COLO829 (cell line): ENCODE measurements at regions not wholly inside any gene's neighbourhood (a gene's known extent, or its start where the extent isn't known, plus 50 kb on each side); places are given as distances from the start of the nearest gene placed in this dataset.

Experiments used
- DNase-seq: peaks from one replicate; pipeline ENCODE4 v3.0.0; 2012; ENCODE audit warnings: low spot score

DNA sequence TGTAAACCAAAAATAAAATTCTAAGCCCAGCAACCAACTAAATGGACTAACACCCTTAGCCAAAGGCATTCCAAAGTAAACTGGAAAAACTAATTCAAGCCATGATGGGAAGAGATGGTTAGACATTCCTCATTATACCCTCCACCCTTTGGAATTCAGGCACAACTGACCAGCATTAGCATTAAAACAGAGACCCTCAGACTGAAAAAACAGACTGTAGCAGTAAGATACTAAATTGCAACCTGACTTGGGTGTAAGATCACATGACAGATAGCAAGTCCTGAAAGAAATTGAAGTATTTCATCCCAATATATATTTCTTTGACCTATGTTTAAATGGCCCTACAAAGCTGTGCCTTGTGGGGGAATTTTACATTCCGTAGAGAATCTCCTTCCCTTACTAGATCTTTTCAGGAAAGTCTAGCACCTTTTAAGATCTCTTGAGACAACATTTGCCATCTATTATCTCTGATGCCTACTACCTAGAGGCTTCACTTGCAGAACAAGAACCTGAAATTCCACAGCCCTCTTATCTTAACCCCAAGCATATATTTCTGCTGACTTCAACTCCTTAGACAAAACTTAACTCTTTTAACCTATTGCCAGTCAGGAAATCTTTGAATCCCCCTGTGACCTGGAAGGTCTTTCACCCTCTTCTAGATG lies 750.2 kb upstream of the IGFBP3 start:
- no peak for DNase-seq

DNA sequence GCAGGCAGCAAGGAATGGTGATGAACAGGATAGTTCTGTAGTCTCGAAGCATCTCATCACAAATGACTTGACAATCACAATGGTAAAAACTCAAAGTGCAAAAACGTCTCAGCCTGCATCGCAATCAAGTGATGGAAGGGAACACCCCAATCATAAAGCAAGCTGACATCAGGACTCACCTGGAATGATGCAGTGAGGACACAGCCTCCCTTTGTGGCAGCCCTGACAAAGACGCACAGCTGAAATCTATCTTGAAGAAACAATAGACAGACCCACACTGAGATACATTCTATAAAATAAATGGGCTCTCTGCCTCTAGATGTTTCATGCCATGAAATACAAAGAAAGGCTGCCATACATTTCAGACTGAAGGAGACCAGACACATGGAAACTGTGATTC lies 748.0 kb upstream of the IGFBP3 start:
- no peak for DNase-seq

DNA sequence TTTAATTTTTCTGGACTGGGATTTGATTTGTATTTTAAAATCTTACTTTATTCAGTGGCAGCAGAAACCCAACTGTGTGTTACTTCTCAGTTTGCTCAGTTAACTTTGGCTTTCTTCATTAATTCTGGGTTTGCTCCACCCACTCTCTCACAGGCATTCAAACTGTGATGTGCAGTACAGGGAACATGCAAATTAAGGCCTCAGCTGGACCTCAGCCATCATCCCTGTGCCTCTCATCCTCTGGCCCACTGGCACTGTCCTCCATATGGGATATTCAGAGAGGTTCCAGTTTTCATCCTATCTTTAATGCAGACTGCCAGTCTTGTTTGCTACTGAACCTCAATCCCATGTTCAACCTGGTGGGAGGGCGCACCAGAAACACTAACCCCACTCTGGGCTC lies 743.4 kb upstream of the IGFBP3 start:
- no peak for DNase-seq

DNA sequence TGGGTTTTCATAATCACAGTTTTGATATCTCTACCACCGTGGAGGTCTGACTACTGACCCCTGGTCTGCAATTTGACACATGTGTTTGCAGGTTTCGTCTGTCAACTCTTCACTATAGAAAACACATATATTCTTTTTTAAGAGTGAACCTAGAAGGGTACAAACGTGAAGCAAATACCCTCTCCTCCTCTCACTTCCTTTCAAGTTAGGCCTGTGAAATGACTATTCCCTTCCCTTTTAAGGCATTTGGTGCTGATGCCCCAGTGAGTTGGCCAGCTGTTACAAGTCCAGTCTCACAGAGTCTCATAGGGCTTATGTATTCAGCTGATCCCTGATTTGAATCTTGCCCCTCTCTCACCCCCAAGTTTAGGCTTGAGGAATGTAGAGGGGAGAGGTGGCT lies 742.0 kb upstream of the IGFBP3 start:
- DNase-seq: no peak

DNA sequence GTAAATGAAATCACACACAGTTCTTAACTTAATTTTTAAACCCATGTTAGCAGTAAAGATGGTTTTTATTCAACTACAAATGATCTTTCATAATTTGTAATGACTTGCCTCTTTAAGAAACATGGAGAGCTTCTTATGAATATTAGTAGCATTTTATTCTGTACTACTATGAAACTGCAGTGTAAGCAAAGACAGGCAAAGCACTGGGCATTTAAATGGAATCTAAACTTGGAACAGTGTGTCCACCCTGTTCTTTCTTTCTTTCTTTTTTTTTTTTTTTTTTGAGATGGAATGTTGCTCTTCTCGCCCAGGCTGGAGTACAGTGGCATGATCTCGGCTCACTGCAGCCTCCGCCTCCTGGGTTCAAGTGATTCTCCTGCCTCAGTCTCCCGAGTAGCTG lies 740.4 kb upstream of the IGFBP3 start:
- DNase-seq: no peak

DNA sequence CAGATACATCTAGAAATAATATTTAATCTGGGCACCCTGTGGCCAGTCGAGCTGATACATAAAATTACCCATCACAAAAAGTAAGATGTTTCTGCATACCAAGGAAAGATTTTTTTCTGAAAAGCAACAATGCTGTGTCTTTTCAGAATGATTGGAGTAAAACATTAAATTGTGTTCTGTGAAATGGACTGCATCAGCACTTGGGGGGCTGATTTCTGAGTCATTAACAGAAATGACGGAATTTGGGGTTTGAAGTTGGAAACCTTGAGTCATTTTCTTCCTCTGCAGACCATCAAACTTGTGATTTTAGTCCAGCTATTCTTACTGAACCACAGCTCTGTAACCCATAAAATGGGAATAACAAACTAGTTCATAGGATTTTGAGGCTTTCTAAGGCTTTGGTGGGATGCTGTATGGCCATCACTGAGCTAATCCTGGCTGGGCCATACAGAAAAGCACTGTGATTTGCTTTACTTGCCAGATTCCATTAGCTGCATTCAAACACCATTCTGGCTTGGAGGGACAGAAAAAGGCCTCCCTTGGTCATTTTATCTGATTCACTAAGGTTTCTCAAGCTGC lies 739.4 kb upstream of the IGFBP3 start:
- no peak for DNase-seq

DNA sequence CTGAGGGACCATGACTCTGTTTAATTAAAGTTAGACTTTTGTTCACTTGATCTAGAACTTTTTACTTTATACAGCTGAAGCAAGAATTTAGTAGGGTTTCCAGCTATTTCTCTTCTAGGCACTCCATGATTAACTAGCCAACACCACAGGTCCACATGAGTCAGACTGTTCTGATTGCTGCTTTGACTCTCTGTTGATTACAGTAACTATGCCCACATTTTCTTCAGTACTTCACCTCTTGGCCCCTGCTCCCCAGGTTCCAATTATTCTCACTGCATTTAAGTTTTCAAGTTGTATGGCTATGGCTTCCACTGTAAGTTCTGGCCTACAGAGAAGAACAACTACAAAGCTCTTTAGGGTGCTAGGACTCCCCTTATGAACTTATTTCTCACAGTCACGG lies 737.2 kb upstream of the IGFBP3 start:
- no peak for DNase-seq

DNA sequence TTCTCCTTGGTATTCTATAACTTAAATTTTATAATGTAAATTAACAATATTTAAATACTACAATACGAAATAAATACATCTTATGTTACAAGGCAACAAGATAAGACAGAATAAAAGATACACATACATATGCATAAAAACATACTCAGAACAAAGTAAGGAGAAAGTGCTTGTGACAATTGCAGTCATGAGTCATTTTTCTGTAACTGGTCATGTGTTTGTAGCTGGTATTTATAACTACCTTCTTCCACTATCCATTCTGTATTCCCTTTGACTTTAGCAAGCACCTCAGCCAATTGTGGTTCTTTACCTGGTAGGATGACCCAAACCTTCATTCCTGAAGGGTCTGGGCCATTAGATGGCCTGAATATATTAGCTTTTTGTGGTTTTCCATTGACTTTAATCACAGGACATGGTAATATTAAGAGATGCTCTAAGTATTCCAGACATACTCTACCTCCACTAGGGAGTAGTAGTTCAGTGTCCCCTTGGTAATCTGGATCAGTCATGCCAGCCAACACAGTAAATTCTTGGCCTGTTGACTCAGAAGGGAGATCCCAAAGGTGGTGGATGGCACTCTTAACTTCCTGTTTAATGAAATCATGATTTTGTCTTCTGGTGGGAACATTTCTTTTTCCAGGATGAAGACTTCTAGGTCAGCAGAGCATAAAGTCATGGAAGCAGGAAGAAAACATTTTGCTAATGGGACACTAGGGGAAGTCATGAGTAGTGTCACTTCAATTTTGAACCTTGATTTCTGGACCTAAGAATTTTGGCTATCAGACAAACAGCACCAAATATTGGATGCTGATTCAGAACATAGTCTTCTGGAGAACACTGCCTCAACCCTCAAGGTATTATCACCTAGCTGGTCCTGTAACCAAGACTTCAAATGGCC lies 733.7 kb upstream of the IGFBP3 start:
- no peak for DNase-seq

DNA sequence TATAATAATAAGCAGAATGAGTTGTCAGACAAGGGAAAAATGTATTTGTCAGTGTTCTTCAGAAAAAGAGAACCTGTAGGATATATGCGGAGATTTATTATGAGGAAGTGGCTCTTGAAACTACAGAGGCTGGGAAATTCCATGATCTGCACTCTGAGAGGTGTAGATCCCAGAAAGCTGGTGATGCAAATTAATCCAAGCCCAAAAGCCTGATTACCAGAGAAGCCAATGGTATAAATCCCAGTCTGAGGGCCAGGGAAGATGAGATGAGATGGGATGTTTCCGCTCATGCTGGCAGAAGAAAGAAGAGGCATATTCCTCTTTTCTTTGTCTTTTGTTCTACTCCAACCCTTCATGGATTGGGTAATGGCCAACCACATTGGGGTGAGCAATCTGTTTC lies 732.8 kb upstream of the IGFBP3 start:
- no peak for DNase-seq

DNA sequence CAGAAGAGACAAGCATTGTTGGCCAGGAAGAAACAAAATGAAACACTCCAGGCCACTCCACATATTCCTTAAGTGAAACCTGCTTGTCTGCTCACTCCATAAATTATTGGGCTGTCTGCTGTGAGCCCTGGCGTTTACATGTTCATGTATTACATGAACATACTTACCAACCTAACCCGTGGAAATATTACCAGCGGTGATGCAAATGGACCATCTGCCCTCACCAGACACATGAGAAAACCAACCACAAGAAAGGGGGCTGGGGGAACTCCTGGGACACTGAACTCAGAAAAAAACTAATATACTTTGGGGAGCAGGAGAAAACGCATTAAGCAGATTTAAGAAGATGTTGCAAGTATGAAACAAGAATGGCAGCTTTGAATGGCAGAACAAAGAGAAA lies 731.2 kb upstream of the IGFBP3 start:
- no peak for DNase-seq

DNA sequence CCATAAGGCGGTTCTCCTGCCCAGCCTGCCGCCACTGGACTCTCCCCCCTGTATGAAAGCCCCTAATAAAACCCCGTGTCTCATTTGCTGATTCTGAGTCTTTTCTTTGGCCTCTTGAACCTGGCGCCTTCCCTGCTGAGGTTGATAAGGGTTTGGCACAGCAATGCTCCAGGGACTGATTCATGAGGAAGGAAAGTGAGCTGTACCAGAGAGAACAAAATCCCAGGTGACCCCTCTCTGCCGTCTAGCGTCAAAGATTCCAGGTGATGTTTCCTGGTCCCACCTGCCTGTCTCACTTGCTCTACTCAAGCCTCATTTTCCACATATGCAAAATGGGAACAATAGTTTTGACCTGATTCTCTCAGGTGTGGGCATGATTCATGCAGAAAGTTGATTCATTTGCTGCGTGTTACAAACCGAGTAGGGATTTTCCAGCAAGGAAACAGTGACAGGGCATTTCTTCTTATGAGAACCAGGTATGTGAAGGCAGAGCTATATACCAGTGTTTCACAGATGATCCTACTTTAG lies 730.6 kb upstream of the IGFBP3 start:
- DNase-seq: no peak

DNA sequence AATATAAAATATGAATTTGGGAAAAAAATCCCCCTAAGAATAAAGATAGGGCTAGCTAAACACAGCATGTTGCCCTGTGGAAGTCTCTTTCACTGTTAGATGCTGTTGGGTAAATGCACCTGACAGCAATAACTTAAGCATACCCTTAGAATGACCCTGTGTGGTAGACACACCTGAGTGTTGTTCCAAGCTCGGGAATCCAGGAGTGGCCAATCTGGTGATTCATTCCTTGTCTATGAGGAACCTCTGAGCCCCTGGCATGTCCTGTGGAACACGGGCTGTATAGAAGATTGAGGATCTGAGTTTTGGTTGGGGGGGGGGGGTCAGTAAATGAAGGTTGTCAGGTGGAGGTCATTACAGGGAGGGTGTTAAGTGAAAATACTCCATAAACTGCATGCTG lies 730.0 kb upstream of the IGFBP3 start:
- DNase-seq: no peak

DNA sequence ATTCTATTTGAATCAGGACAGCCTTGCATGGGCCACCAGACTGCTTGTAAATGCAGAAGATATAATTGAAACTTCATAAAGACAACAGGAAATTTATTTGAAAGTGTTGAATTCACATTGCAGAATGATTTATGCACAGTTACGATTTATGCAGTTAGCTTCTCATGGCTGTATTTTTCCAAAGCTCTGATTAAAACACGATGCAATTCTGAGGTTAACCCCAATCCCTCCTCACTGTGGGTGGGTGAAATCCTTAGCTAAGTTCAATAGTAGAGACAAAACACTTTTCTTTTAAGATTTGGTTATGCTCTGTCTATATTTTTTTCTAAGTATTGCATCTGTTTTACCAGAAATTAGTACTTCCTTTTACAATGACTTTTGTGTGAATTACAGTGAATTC lies 728.8 kb upstream of the IGFBP3 start:
- no peak for DNase-seq

DNA sequence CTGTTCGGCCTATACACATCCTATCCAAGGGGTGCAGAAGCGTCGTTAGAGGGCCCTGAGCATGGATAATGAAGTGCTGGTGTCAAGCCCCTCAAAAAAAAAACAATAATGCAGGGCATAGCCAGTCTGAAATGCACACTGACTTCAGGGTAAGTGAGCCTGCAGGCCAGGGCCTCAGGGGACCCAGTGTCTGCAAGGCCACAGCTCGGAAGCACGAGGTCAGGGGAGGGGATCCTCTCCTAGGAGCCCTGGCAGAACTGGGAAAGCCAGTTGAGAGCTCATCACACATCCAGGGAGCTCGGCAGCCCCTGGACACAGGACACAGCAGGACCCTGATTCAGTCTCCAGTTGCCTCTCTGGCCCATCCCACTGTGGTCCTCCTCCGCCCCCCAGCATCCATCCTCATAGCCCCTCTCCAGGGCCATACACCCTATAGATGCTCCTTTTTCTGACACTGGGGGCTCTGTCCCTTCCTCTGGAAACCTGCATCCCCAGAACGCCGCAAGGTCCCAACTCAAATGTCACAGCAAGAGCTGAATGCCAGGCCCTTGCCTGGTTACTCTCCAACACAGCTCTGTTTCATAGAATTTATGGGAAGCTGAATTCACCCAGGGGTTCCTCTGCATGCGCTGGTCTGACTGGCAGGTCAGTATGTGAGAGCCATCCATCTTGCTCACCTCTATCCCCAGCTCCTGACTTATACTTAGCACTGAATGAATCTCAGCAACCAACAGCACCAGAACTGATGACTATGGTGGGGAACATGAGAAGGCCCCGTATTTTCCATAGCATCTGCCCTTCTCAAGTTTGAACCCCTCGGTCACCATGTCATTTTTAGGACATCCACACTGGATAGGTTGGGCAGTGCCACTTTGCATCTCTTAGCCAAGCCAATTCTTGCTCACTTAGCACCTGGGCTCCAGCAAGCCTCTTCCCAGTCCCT lies 717.0 kb upstream of the IGFBP3 start:
- DNase-seq: no peak

DNA sequence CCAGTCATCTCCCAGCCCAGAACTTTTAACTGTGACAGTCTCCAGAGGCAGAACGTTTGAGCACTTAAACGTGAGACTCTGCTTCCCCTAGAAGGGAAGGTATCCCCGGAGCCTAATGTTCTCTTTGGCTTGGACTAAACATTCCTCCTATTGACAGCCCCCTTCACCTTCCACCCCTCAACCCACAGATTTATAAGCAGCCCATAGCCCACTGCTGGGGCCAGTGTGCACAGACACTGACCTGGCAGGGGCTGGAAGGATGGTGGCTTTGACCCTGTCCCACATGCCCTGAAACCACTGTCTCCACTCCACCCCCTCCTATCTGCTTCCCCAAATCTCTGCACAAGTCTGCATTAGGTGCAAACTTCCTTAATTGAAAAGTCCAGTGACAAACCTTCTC lies 715.0 kb upstream of the IGFBP3 start:
- no peak for DNase-seq

DNA sequence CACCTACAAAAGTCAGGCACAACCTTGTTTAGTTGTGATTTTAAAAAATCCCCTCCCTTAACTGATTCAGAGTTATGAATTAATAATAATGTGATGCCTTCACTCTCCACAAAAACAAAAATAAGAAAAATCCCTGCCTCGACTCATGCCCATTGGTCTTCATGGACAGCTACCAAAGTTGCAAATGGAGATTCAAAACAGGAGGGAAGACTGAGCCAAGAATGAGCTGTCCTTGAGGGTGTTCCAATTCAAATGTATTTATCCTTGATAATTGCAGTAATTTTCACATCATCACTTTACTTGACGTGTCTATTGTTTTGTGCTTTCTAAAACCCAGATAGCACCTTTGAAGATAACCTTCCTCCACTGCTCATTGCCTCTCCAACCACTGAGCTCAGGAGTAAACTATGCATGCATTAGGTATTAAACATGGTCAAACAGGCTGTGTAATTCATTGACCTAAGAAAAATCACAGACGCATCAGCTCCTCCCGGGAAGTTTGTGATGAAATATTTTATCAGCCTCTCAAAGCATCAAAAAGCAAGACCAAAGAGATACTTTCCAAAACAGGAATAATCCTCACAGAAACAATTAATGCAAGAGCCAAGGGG lies 712.7 kb upstream of the IGFBP3 start:
- no peak for DNase-seq

DNA sequence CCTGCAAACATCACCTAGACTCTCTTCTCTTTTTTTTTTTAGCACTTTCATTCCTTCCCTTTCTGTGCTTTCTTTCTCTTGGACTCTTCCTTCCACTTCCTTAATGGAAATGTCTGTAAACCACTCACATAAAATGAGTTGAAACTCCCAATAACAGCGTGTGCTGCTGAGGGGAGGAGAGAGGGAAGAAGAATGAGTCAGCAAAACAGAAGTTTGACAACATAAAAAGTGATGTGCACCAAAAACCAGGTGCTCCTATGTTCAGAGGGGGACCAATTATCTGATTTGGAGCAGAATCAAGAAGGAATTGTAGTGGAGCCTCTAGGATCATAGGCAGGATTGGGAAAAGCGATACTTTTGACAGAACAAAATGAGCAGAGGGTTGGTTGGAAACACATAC lies 712.1 kb upstream of the IGFBP3 start:
- DNase-seq: no peak

DNA sequence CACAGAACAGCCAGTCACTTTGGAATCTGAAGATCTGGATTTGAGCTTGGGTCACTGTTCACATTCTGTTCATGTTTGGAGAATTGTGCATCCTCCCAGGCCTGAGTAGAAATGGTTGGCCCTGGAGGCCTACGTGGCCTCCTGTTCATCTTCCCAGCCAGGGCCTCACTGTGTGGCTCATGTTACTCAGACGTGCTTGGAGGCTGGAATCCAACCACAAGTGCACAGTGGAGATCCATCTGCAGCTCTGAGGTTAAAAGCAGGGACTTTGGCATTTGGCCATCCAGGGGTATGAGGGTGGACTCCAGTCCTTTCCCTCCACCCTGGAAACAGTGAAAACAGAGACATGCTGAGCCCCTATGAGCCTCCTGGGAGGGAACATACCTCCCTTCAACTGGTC lies 709.0 kb upstream of the IGFBP3 start:
- DNase-seq: no peak

DNA sequence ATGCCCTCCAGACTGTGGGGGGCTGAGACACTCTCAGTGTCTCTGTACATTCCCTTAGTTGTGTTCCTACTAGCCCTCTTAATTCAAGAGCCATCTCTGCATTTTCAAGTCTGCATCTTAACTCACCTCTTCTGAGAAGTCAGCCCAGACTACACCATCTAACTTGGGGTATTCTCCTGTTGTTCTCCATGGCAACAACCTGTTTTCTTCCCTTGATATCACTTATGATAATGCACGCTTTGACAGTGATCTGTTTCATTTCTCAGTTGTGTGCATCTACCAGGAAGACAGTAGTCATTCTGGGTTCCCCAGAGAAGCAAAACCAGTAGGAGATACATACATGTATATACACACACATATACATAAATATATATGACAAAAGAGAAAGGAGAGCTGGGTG lies 707.3 kb upstream of the IGFBP3 start:
- no peak for DNase-seq

DNA sequence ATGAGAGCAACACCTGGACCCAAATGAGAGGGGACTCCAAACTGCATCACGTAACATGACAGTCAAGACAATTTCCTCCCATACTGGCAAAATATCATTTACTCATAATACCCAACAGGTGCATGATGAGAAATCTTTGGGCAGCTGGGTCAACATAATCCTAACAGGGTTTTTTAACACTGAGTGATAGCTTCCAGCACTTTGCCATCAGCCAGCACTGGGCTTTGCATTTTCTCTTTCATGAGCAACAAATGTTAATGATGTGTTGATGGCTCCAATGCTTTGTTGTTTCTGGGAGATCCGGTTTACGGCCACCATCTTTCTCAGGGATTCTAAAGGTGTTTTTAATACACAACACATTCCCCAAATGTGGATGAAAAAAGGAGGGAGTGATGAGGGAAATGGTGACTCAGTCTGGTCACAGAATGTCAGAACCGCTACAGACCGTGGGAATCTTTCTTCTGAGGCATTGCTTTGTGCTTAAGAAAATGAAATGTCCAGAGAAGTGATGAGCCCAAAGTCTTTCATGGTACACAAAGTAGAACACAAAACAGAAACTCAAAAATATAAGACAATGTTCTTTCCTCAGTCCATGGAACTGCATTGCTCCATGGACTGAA lies 705.7 kb upstream of the IGFBP3 start:
- DNase-seq: no peak

DNA sequence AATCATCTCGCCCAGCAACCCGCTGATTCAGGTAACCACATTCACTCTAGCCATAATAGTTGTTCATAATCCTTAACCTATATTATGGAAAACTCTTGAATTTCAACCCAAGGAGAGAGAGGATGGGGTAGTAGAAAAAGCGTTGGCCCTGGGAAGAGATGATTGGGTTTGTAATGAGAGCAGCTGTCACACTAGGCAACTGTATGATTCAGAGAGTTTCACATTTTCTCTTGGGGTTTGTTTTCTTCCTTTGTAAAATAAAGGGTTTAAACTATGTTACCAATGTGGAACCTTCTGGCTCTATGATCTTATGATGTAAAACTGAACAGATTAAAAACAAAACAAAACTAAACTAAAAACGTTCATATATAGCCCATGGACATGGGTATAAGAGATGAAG lies 705.2 kb upstream of the IGFBP3 start:
- no peak for DNase-seq
